NCI-H1092 treated with DMSO at 0.1 percent for 48 hours (cell line): ENCODE measurements at regions not wholly inside any gene's neighbourhood (a gene's known extent, or its start where the extent isn't known, plus 50 kb on each side); places are given as distances from the start of the nearest gene placed in this dataset.
"Not testable (repeated sequence)": the region's sequence is repeated elsewhere in the genome, so short reads cannot be mapped to it uniquely, and the experiment has no call there.

ENCODE experiments used
- DNase-seq: peaks from one replicate; lab custom pipeline; 2025; lab: John Stamatoyannopoulos, UW

- DNase-seq, result no peak
Measured at GRCh38 chr2:103386872-103387271, 625.0 kb downstream of the TMEM182 start.

GRCh38 chr2:103387888-103388287 is 626.1 kb downstream of the TMEM182 start:
- DNase-seq, result no peak

GRCh38 chr2:103396152-103396551 is 634.3 kb downstream of the TMEM182 start:
- DNase-seq, result no peak

- DNase-seq, result no peak
Measured at GRCh38 chr2:103401621-103402020, 639.8 kb downstream of the TMEM182 start.

- no peak for DNase-seq
Measured at GRCh38 chr2:103402336-103402735, 640.5 kb downstream of the TMEM182 start.

- DNase-seq, result no peak
Measured at GRCh38 chr2:103402944-103403343, 641.1 kb downstream of the TMEM182 start.

- DNase-seq, result not testable (repeated sequence)
Measured at GRCh38 chr2:103403388-103403787, 641.6 kb downstream of the TMEM182 start.

GRCh38 chr2:103410221-103410620 is 648.4 kb downstream of the TMEM182 start:
- no peak for DNase-seq

GRCh38 chr2:103419506-103419905 is 657.7 kb downstream of the TMEM182 start:
- DNase-seq, result no peak

- DNase-seq, result no peak
Measured at GRCh38 chr2:103423100-103423499, 661.3 kb downstream of the TMEM182 start.

- no peak for DNase-seq
Measured at GRCh38 chr2:103427567-103427966, 665.7 kb downstream of the TMEM182 start.

GRCh38 chr2:103430191-103430590 is 668.4 kb downstream of the TMEM182 start:
- DNase-seq, result no peak

GRCh38 chr2:103435010-103435409 is 673.2 kb downstream of the TMEM182 start:
- no peak for DNase-seq

GRCh38 chr2:103437161-103437560 is 675.3 kb downstream of the TMEM182 start:
- DNase-seq, result no peak

- DNase-seq, result peak; percentile 38
Measured at GRCh38 chr2:103445347-103445746, 683.5 kb downstream of the TMEM182 start.

GRCh38 chr2:103448495-103448894 is 686.7 kb downstream of the TMEM182 start:
- peak; percentile 47 for DNase-seq

- no peak for DNase-seq
Measured at GRCh38 chr2:103451283-103451682, 689.5 kb downstream of the TMEM182 start.

GRCh38 chr2:103459283-103459682 is 697.5 kb downstream of the TMEM182 start:
- DNase-seq, result peak; percentile 14

GRCh38 chr2:103462101-103462500 is 700.3 kb downstream of the TMEM182 start:
- no peak for DNase-seq

GRCh38 chr2:103462712-103463111 is 700.9 kb downstream of the TMEM182 start:
- DNase-seq, result no peak

- DNase-seq, result no peak
Measured at GRCh38 chr2:103464831-103465230, 703.0 kb downstream of the TMEM182 start.

GRCh38 chr2:103469800-103470199 is 708.0 kb downstream of the TMEM182 start:
- DNase-seq, result no peak

GRCh38 chr2:103484906-103485305 is 723.1 kb downstream of the TMEM182 start:
- no peak for DNase-seq

- DNase-seq, result no peak
Measured at GRCh38 chr2:103496850-103497249, 735.0 kb downstream of the TMEM182 start.

GRCh38 chr2:103506812-103507211 is 745.0 kb downstream of the TMEM182 start:
- DNase-seq, result no peak
